GM18498 (cell line): ENCODE measurements at regions not wholly inside any gene's neighbourhood (a gene's known extent, or its start where the extent isn't known, plus 50 kb on each side); places are given as distances from the start of the nearest gene placed in this dataset.

ENCODE experiments used
- ATAC-seq: cut with Tn5 transposase; IDR thresholded peaks from one replicate; pipeline ENCODE4 v1.9.1; 2021; ENCODE audit warnings: mild to moderate bottlenecking, moderate library complexity; ENCODE audit not compliant: unreplicated experiment

GRCh38 chr2:37425408-37425807, 81.0 kb downstream of the QPCT start:
- no peak for ATAC-seq

- ATAC-seq: no peak
These were observed 82.8 kb downstream of the QPCT start for GRCh38 chr2:37427241-37427640.

- no peak for ATAC-seq
These were observed 91.9 kb downstream of the QPCT start for GRCh38 chr2:37436323-37436722.

GRCh38 chr2:37439131-37439642, 94.8 kb downstream of the QPCT start:
- no peak for ATAC-seq

GRCh38 chr2:37441055-37441454, 96.6 kb downstream of the QPCT start:
- no peak for ATAC-seq

GRCh38 chr2:37443082-37443481, 98.7 kb downstream of the QPCT start:
- ATAC-seq: no peak

- no peak for ATAC-seq
These were observed 103.0 kb downstream of the QPCT start for GRCh38 chr2:37447446-37447845.

GRCh38 chr2:37448342-37449120, 104.1 kb downstream of the QPCT start:
- no peak for ATAC-seq

GRCh38 chr2:37449761-37450296, 105.4 kb downstream of the QPCT start:
- no peak for ATAC-seq

- ATAC-seq: no peak
These were observed 108.6 kb downstream of the QPCT start for GRCh38 chr2:37453027-37453426.

- no peak for ATAC-seq
These were observed 110.7 kb downstream of the QPCT start for GRCh38 chr2:37454851-37455762.

- ATAC-seq: no peak
These were observed 112.0 kb downstream of the QPCT start for GRCh38 chr2:37456479-37456878.

GRCh38 chr2:37457401-37457901, 113.0 kb downstream of the QPCT start:
- no peak for ATAC-seq

- ATAC-seq: no peak
These were observed 113.7 kb downstream of the QPCT start for GRCh38 chr2:37458133-37458532.

GRCh38 chr2:37459095-37459981, 114.9 kb downstream of the QPCT start:
- no peak for ATAC-seq

GRCh38 chr2:37460896-37461229, 116.4 kb downstream of the QPCT start:
- ATAC-seq: no peak

GRCh38 chr2:37464067-37464466, 119.6 kb downstream of the QPCT start:
- no peak for ATAC-seq

GRCh38 chr2:37466533-37467222, 122.2 kb downstream of the QPCT start:
- ATAC-seq: no peak

GRCh38 chr2:37468170-37468569, 123.7 kb downstream of the QPCT start:
- ATAC-seq: no peak

- ATAC-seq: no peak
These were observed 124.7 kb downstream of the QPCT start for GRCh38 chr2:37469126-37469525.
